ENCODE measurements at regions not wholly inside any gene's neighbourhood (a gene's known extent, or its start where the extent isn't known, plus 50 kb on each side); places are given as distances from the start of the nearest gene placed in this dataset.

DNA sequence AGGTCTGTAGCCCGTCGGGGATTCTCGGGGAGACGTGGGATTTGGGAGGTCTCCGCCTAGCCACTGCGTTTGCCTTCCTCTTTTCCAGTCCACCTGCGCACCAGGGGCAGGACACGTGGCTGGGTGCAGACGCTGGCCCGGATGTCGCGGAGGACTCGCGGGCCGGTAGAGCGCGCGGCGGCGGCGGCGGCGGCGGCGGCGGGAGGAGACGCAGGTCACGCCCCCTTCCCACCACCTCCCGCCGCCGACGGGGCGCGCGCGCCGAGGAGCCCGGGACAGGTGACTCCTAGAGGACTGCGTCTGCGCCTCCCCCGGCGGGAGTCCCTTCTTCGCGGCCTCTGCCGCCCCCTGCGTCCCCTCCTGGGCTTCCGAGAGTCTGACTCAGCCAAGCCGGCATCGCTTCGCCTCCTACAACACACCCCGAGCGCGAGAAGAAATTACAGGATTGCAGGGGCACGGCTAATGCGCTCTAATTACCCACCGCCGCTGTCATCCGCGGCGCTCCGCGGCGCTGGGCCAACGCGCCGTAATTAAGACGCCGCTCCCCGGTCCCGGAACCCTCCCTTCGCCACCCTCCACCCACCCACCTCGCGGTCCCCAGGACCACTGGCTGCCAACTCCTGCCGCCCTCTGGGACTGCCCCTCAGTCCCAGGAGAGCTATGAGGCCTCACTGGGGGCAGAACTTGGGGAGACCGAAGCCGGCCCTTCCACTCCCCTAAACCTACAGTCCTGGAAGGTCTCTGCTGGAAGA lies 124.5 kb downstream of the MRPL14 start:
- peak overlapping the region; percentile 94 for H3K4me2 ChIP-seq (ENCODE audit: low read length)
- CTCF ChIA-PET, result interaction anchor here (0.6 to 4.3 kb wide), 6 partner anchors 8 to 335 kb away, joined by 3 to 23 read pairs (median 3); no protein-coding TSS in a partner anchor
- H3K79me2 ChIP-seq (ENCODE audit: insufficient read depth, low read length), result no peaks in the 10 kb centered on the region
- intact Hi-C loops (cut with micrococcal nuclease), result loop anchor here (5.0 to 10.0 kb wide), 2 partner anchors 40 to 148 kb away; no protein-coding TSS in a partner anchor
- H4K20me1 ChIP-seq (ENCODE audit: insufficient read depth), result no peaks in the 10 kb centered on the region
- peak overlapping the region; percentile 61 for H3K9ac ChIP-seq (ENCODE audit: low read length)
- H3K9me3 ChIP-seq (ENCODE audit: control insufficient read depth in 1 of 2, insufficient read depth in 1 of 2, low read depth in 1 of 2, low read length in 2 of 2), result no peaks in the 10 kb centered on the region
- H3K9me2 ChIP-seq (ENCODE audit: insufficient read depth), result no peaks in the 10 kb centered on the region
- RAD21 ChIA-PET (ENCODE audit: low non-redundant PET in 1 of 2, low total read pairs in 2 of 2, uncharacterized antibody in 2 of 2, unreplicated experiment in 2 of 2), result interaction anchor here (0.6 kb wide), 2 partner anchors 41 to 199 kb away, joined by 3 to 5 read pairs; no protein-coding TSS in a partner anchor
- BruUV-seq (replicated peaks), result no TSS peak
- H2AFZ ChIP-seq (ENCODE audit: low read depth, low read length, poor library complexity, severe bottlenecking), result peak overlapping the region; percentile 74
- POLR2A ChIA-PET, result interaction anchor here (1.0 to 2.8 kb wide), 5 partner anchors 8 to 233 kb away, joined by 3 to 6 read pairs (median 4); partner anchors contain the start of gene VEGFA
- ATAC-seq, result peak; percentile 40
- peak overlapping the region; percentile 89 for H3K27ac ChIP-seq (ENCODE audit: low read depth, low read length)
- TF ChIP-seq SRF (IDR thresholded peaks at IDR 0.05; ENCODE audit: low read depth), result no peak
- TF ChIP-seq, protein P1, sequence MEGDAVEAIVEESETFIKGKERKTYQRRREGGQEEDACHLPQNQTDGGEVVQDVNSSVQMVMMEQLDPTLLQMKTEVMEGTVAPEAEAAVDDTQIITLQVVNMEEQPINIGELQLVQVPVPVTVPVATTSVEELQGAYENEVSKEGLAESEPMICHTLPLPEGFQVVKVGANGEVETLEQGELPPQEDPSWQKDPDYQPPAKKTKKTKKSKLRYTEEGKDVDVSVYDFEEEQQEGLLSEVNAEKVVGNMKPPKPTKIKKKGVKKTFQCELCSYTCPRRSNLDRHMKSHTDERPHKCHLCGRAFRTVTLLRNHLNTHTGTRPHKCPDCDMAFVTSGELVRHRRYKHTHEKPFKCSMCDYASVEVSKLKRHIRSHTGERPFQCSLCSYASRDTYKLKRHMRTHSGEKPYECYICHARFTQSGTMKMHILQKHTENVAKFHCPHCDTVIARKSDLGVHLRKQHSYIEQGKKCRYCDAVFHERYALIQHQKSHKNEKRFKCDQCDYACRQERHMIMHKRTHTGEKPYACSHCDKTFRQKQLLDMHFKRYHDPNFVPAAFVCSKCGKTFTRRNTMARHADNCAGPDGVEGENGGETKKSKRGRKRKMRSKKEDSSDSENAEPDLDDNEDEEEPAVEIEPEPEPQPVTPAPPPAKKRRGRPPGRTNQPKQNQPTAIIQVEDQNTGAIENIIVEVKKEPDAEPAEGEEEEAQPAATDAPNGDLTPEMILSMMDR (IDR thresholded peaks at IDR 0.05 in 2 of 3, conservative IDR thresholded peaks at IDR 0.05 in 1 of 3; ENCODE audit: borderline replicate concordance in 1 of 3, insufficient read depth in 1 of 3, low read depth in 2 of 3, low read length in 2 of 3), result 0 out of 6 replicates have a peak, but pooled peaks of 1 of the 3 experiments have one; percentile 9
- no peak for TF ChIP-seq TCF7L2 (IDR thresholded peaks at IDR 0.05; ENCODE audit: borderline replicate concordance, extremely low read depth, insufficient read depth, insufficient read length)
- no peak for TF ChIP-seq FOSL1 (IDR thresholded peaks at IDR 0.05; ENCODE audit: low read depth)
- 0 out of 2 replicates have a peak, but pooled peaks have one; percentile 9 for TF ChIP-seq POLR2AphosphoS5 (IDR thresholded peaks at IDR 0.05; ENCODE audit: low read depth, low read length)
- peak overlapping the region; percentile 58 to 64 for H3K4me3 ChIP-seq (replicated peaks in 1 of 2; ENCODE audit: low read depth in 1 of 2, low read length in 2 of 2)
- DNase-seq (ENCODE audit: low read depth, low spot score), result no peak
- no peaks in the 10 kb centered on the region for H3K27me3 ChIP-seq (ENCODE audit: insufficient read depth, low read length)
- H3K4me1 ChIP-seq (ENCODE audit: control insufficient read depth in 1 of 2, insufficient read depth in 2 of 2, low read length in 2 of 2), result peaks cover 35 to 66% of the 10 kb centered on the region in 2 experiments
- no peaks in the 10 kb centered on the region for H3K36me3 ChIP-seq (ENCODE audit: control insufficient read depth in 1 of 2, insufficient read depth in 2 of 2, low read length in 2 of 2)

Data from HCT116 (cell line).